GM12875 (cell line): ENCODE measurements at regions not wholly inside any gene's neighbourhood (a gene's known extent, or its start where the extent isn't known, plus 50 kb on each side); places are given as distances from the start of the nearest gene placed in this dataset.

ENCODE experiments used
- H3K4me3 ChIP-seq: one replicate; pipeline ENCODE4 v1.5.1; 2011; ENCODE audit warnings: low read depth, low read length, control low read depth
- TF ChIP-seq, protein P1 (sequence below): IDR thresholded peaks from 2 replicates; pipeline ENCODE4 v1.5.1; 2011; ENCODE audit warnings: low read depth, mild to moderate bottlenecking, control low read depth, inconsistent platforms, low read length, moderate library complexity, borderline replicate concordance; ENCODE audit not compliant: insufficient read depth

DNA sequence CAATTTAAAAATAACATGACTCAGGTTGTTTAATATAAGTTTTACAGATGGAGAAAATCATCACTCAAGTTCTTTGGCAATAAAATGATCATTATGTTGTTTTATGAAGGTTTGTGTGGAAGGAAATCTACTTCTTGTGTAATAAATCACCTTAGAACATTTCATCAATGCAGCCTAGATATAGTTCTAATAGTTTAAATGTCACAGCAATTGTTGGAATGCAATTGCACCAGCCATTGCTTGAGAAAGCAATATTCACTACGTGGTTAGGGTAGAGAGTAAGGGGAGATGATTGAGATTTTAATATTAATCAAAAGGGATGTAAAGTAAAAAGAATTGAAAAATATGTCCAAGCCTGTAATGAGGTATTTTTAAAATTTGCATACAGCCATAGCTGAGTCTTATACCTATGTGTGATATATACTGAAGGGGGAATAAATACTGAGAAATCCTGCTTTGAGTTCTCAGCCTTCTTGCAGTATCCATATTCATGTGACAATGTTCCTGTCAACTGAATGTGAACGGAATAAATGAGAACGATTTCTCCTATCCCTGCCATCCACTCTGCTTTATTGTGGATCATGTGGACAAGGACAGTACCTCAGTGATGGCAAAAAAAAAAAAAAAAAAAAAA is 257.9 kb downstream of the OTOL1 start:
- TF ChIP-seq, protein P1, sequence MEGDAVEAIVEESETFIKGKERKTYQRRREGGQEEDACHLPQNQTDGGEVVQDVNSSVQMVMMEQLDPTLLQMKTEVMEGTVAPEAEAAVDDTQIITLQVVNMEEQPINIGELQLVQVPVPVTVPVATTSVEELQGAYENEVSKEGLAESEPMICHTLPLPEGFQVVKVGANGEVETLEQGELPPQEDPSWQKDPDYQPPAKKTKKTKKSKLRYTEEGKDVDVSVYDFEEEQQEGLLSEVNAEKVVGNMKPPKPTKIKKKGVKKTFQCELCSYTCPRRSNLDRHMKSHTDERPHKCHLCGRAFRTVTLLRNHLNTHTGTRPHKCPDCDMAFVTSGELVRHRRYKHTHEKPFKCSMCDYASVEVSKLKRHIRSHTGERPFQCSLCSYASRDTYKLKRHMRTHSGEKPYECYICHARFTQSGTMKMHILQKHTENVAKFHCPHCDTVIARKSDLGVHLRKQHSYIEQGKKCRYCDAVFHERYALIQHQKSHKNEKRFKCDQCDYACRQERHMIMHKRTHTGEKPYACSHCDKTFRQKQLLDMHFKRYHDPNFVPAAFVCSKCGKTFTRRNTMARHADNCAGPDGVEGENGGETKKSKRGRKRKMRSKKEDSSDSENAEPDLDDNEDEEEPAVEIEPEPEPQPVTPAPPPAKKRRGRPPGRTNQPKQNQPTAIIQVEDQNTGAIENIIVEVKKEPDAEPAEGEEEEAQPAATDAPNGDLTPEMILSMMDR, result no peak
- H3K4me3 ChIP-seq, result no peak overlapping the region

GRCh38 chr3:161759444-161759843 is 262.8 kb downstream of the OTOL1 start:
- TF ChIP-seq, protein P1, result no peak
- H3K4me3 ChIP-seq, result no peak overlapping the region

GRCh38 chr3:161766331-161766730 is 269.7 kb downstream of the OTOL1 start:
- TF ChIP-seq, protein P1, result no peak
- no peak overlapping the region for H3K4me3 ChIP-seq

GRCh38 chr3:161770484-161771386 is 274.1 kb downstream of the OTOL1 start:
- TF ChIP-seq, protein P1, result no peak
- no peak overlapping the region for H3K4me3 ChIP-seq

- TF ChIP-seq, protein P1, result no peak
- no peak overlapping the region for H3K4me3 ChIP-seq
Measured at GRCh38 chr3:161781381-161781780, 284.8 kb downstream of the OTOL1 start.

DNA sequence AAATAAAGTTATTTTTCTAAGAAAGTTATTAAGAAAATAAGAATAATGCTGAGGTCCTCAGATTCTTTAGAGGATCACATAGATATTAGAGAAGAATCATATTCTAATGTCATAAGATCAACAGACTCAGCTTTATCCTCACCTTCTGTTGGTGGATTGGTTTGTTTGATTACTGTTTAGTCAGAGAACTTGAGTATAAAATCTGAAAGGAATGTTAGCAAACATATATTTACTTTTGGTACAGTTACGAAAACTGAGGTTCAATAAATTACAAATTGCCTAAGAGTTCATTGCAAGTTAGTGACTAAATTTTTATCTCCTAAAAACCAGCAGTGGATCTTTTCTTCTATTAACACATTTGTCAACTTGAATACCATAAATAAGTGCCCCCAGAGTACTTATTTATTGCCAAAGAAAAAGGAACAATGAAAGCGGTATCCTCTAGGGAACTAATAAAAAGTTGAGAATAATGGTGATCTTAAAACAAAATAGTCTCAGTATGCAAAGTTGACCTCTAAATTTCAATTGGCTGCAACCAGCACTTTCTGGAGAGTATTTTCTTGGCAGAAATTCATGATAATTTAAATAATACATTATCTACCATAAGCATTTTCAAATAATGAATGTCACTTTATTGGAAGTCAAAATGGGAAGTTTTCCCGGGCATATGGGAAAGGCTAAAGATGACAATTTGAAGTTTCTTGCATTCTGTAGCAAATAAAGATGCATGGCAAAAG is 296.8 kb downstream of the OTOL1 start:
- TF ChIP-seq, protein P1, result no peak
- H3K4me3 ChIP-seq, result no peak overlapping the region

DNA sequence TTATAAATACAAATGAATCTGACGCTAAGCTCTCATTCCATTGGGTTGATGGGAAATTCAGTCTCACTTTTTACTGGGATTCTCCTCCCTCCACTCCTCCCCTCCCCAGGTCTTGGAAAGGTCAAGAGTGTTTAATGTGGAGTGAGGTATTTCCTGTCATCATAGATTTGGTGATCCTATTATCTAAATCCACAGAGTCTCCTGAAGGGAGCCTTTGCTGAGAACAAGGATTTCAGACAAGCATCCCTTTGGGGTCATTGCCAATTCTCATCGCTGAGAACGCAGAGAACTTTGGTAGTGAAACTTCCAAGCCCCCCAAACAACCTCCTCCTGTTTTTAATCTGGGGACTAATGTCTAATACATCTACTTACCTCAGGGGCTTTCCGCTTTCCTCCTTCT is 297.9 kb downstream of the OTOL1 start:
- TF ChIP-seq, protein P1, result no peak
- no peak overlapping the region for H3K4me3 ChIP-seq
